H1 (cell line): ENCODE measurements at regions not wholly inside any gene's neighbourhood (a gene's known extent, or its start where the extent isn't known, plus 50 kb on each side); places are given as distances from the start of the nearest gene placed in this dataset.

Source experiments
- CTCF ChIA-PET: fragments of 300-600 bp; sonication (Branson Sonifier 250); formaldehyde crosslinking; loops from one replicate; lab custom pipeline; 2021; ENCODE audit not compliant: partially characterized antibody; lab: Charles Lee
- POLR2A ChIA-PET: fragments of 300-600 bp; sonication (Branson Sonifier 250); formaldehyde crosslinking; loops from one replicate; lab custom pipeline; 2021; ENCODE audit warnings: inconsistent platforms; ENCODE audit not compliant: partially characterized antibody; lab: Charles Lee
- DNase-seq, 2 experiments: peaks; one replicate each; pipeline versions ENCODE4 v3.0.0 to v3.0.0-alpha.2; 2010 to 2022; ENCODE audit warnings: low spot score in 2 of 2, low read depth in 1 of 2, mixed read lengths in 1 of 2
- FAIRE-seq: peaks from 2 replicates; lab custom pipeline; 2011; peaks lifted over from hg19 to GRCh38; lab: Jason Lieb, UNC
- H2AFZ ChIP-seq: 2 replicates; pipeline ENCODE4 v1.8.1; 2012; ENCODE audit warnings: low read length, inconsistent platforms
- H2AK5ac ChIP-seq: 2 replicates; pipeline ENCODE4 v1.6.1; 2013; ENCODE audit warnings: low read depth, low read length
- H2BK120ac ChIP-seq: replicated peaks from 2 replicates; pipeline ENCODE3; 2013; ENCODE audit warnings: low read depth, low read length, inconsistent platforms
- H2BK12ac ChIP-seq: 2 replicates; pipeline ENCODE4 v1.6.1; 2013; ENCODE audit warnings: low read depth, low read length
- H2BK15ac ChIP-seq: 2 replicates; pipeline ENCODE4 v1.6.1; 2013; ENCODE audit warnings: low read length
- H2BK20ac ChIP-seq: 2 replicates; pipeline ENCODE4 v1.6.1; 2013; ENCODE audit warnings: low read length
- H2BK5ac ChIP-seq: 2 replicates; pipeline ENCODE4 v1.6.1; 2013; ENCODE audit warnings: low read depth, low read length
- H3K14ac ChIP-seq: 2 replicates; pipeline ENCODE4 v1.6.1; 2013; ENCODE audit warnings: inconsistent platforms; ENCODE audit not compliant: insufficient read length
- H3K18ac ChIP-seq: 2 replicates; pipeline ENCODE4 v1.6.1; 2013; ENCODE audit warnings: low read length; ENCODE audit errors: extremely low read depth
- H3K23ac ChIP-seq: 2 replicates; pipeline ENCODE4 v1.6.1; 2013; ENCODE audit warnings: inconsistent platforms; ENCODE audit not compliant: insufficient read length
- H3K23me2 ChIP-seq: 2 replicates; pipeline ENCODE4 v1.6.1; 2013; ENCODE audit warnings: low read depth, low read length
- H3K27ac ChIP-seq: 2 replicates; pipeline ENCODE4 v1.6.1; 2011; ENCODE audit warnings: low read depth, low read length, inconsistent platforms
- H3K27me3 ChIP-seq, 4 experiments: replicated peaks in 1 of 4; 1 replicate in 1 of 4; 2 replicates in 3 of 4; pipeline versions ENCODE4 v1.6.1 to v1.8.1; 2011 to 2013; ENCODE audit warnings: low read length in 3 of 4, mild to moderate bottlenecking in 3 of 4, inconsistent platforms in 2 of 4, mixed read lengths in 2 of 4, moderate library complexity in 1 of 4; ENCODE audit not compliant: control insufficient read depth in 3 of 4, insufficient read depth in 3 of 4; ENCODE audit errors: extremely low read depth in 1 of 4
- H3K36me3 ChIP-seq, 4 experiments: 2 replicates each; pipeline versions ENCODE4 v1.6.1 to v1.8.1; 2011 to 2013; ENCODE audit warnings: mild to moderate bottlenecking in 4 of 4, low read length in 3 of 4, moderate library complexity in 2 of 4, control low read depth in 1 of 4, inconsistent platforms in 1 of 4; ENCODE audit not compliant: insufficient read depth in 4 of 4, control insufficient read depth in 2 of 4
- H3K4ac ChIP-seq: replicated peaks from 2 replicates; pipeline ENCODE3; 2013; ENCODE audit warnings: low read length, low read depth, mixed read lengths, inconsistent platforms; ENCODE audit not compliant: insufficient read length
- H3K4me1 ChIP-seq, 4 experiments: replicated peaks in 1 of 4; 1 replicate in 1 of 4; 2 replicates in 3 of 4; pipeline versions ENCODE4 v1.6.1 to v1.8.1; 2011 to 2013; ENCODE audit warnings: low read length in 3 of 4, inconsistent platforms in 2 of 4, mixed read lengths in 1 of 4; ENCODE audit not compliant: insufficient read depth in 4 of 4, control insufficient read depth in 3 of 4
- H3K4me2 ChIP-seq, 2 experiments: 2 replicates each; pipeline versions ENCODE4 v1.6.1 to v1.8.1; 2011 to 2013; ENCODE audit warnings: low read depth in 2 of 2, low read length in 2 of 2, control low read depth in 1 of 2, inconsistent platforms in 1 of 2, mild to moderate bottlenecking in 1 of 2; ENCODE audit not compliant: insufficient read depth in 1 of 2
- H3K4me3 ChIP-seq, 4 experiments: fragments of 200-600, 300-600 bp in 1 of 4; sonication (generic), shearing (Covaris generic), sonication (Bioruptor Twin) in 1 of 4; 2 replicates each; pipeline versions ENCODE4 v1.5.1 to v1.8.1; 2011 to 2016; ENCODE audit warnings: low read length in 4 of 4, low read depth in 3 of 4, control low read depth in 2 of 4, inconsistent platforms in 2 of 4, mild to moderate bottlenecking in 2 of 4, mixed read lengths in 1 of 4, moderate library complexity in 1 of 4; ENCODE audit not compliant: insufficient read depth in 2 of 4; ENCODE audit errors: extremely low read depth in 1 of 4
- H3K56ac ChIP-seq: replicated peaks from 2 replicates; pipeline ENCODE3; 2013; ENCODE audit warnings: low read depth, mild to moderate bottlenecking, mixed read lengths, low read length, inconsistent platforms; ENCODE audit not compliant: insufficient read length
- H3K79me1 ChIP-seq: 2 replicates; pipeline ENCODE4 v1.6.1; 2013; ENCODE audit warnings: low read depth, low read length, control low read depth
- H3K79me2 ChIP-seq, 2 experiments: 2 replicates each; pipeline versions ENCODE4 v1.6.1 to v1.8.1; 2012 to 2013; ENCODE audit warnings: low read length in 2 of 2, mild to moderate bottlenecking in 2 of 2, inconsistent platforms in 1 of 2; ENCODE audit not compliant: insufficient read depth in 2 of 2, control insufficient read depth in 1 of 2
- H3K9ac ChIP-seq, 4 experiments: replicated peaks in 1 of 4; 1 replicate in 1 of 4; 2 replicates in 3 of 4; pipeline versions ENCODE4 v1.6.1 to v1.8.1; 2011 to 2013; ENCODE audit warnings: low read depth in 3 of 4, low read length in 3 of 4, control low read depth in 2 of 4, mild to moderate bottlenecking in 2 of 4, moderate library complexity in 2 of 4, inconsistent platforms in 1 of 4; ENCODE audit errors: extremely low read depth in 1 of 4
- H3K9me3 ChIP-seq, 2 experiments: 2 replicates each; pipeline versions ENCODE4 v1.6.1 to v1.8.1; 2012 to 2013; ENCODE audit warnings: mild to moderate bottlenecking in 2 of 2, moderate library complexity in 2 of 2, control low read depth in 1 of 2, inconsistent platforms in 1 of 2, low read depth in 1 of 2, low read length in 1 of 2, mixed read lengths in 1 of 2; ENCODE audit not compliant: insufficient read depth in 2 of 2
- H4K20me1 ChIP-seq, 2 experiments: replicated peaks in 1 of 2; 2 replicates each; pipeline versions ENCODE3 to v1.8.1; 2011 to 2013; ENCODE audit warnings: inconsistent platforms in 2 of 2, low read length in 2 of 2, mild to moderate bottlenecking in 1 of 2; ENCODE audit not compliant: insufficient read depth in 2 of 2, control insufficient read depth in 1 of 2
- H4K5ac ChIP-seq: 2 replicates; pipeline ENCODE4 v1.6.1; 2013; ENCODE audit warnings: low read length, low read depth, mixed read lengths, inconsistent platforms; ENCODE audit not compliant: insufficient read length
- H4K8ac ChIP-seq: 2 replicates; pipeline ENCODE4 v1.8.0; 2013; ENCODE audit warnings: mild to moderate bottlenecking, moderate library complexity, low read length, inconsistent platforms; ENCODE audit not compliant: insufficient read depth; ENCODE audit errors: extremely low read depth
- H4K91ac ChIP-seq: replicated peaks from 2 replicates; pipeline ENCODE3; 2013; ENCODE audit warnings: low read length, mixed read lengths, inconsistent platforms; ENCODE audit not compliant: insufficient read length
- ATF2 ChIP-seq: IDR thresholded peaks from 2 replicates; pipeline ENCODE4 v1.6.1; 2012; ENCODE audit warnings: low read length, inconsistent platforms
- CBX5 ChIP-seq: fragments of 300-800, 300-1000 bp; sonication (generic); IDR thresholded peaks from 2 replicates; pipeline ENCODE4 v1.7.1; 2016; ENCODE audit warnings: antibody characterized with exemption, low read length, low read depth
- CTBP2 ChIP-seq: IDR thresholded peaks from 2 replicates; pipeline ENCODE4 v1.7.0; 2011; ENCODE audit warnings: borderline replicate concordance, mild to moderate bottlenecking, moderate library complexity, mixed read lengths, low read length; ENCODE audit not compliant: insufficient read depth, insufficient read length
- CTCF ChIP-seq, 3 experiments: IDR thresholded peaks; 1 replicate in 2 of 3; 2 replicates in 1 of 3; pipeline versions ENCODE4 v1.5.1 to v1.6.1; 2011; ENCODE audit warnings: low read length in 3 of 3, mild to moderate bottlenecking in 3 of 3, inconsistent platforms in 2 of 3, low read depth in 1 of 3, moderate library complexity in 1 of 3; ENCODE audit not compliant: insufficient read depth in 1 of 3; ENCODE audit errors: control extremely low read depth in 1 of 3
- RFX5 ChIP-seq: IDR thresholded peaks from 2 replicates; pipeline ENCODE4 v1.6.1; 2011; ENCODE audit warnings: low read depth, low read length, improper control_type of control experiment, borderline replicate concordance
- SAP30 ChIP-seq: fragments of 300-600 bp; sonication (generic); IDR thresholded peaks from 2 replicates; pipeline ENCODE4 v1.7.1; 2012; ENCODE audit warnings: low read length, moderate library complexity, mild to moderate bottlenecking, inconsistent platforms; ENCODE audit not compliant: insufficient read depth, insufficient replicate concordance
- SRF ChIP-seq: IDR thresholded peaks from 2 replicates; pipeline ENCODE4 v1.6.1; 2011; ENCODE audit warnings: mild to moderate bottlenecking, low read depth, low read length, moderate library complexity
- TAF7 ChIP-seq: optimal IDR thresholded peaks from 2 replicates; pipeline ENCODE3; 2011; ENCODE audit warnings: low read depth, mild to moderate bottlenecking, inconsistent platforms, low read length, moderate library complexity, borderline replicate concordance
- TEAD4 ChIP-seq: IDR thresholded peaks from 2 replicates; pipeline ENCODE4 v1.6.1; 2012; ENCODE audit warnings: low read depth, low read length, inconsistent platforms, mixed read lengths
- ZNF274 ChIP-seq: IDR thresholded peaks from 2 replicates; pipeline ENCODE4 v1.7.0; 2012; ENCODE audit warnings: low read length, borderline replicate concordance; ENCODE audit errors: extremely low read depth
- WGBS, 2 experiments: shearing (Covaris generic) in 1 of 2; methylation state at CpG; one replicate each; pipeline versions ENCODE4 v1.1.6 to v1.1.7; 2013 to 2015; ENCODE audit warnings: low lambda C conversion rate in 2 of 2, mixed read lengths in 2 of 2, inconsistent platforms in 1 of 2, low coverage in 1 of 2, missing lambda C conversion rate in 1 of 2; ENCODE audit not compliant: insufficient replicate concordance in 2 of 2, insufficient coverage in 1 of 2, insufficient read length in 1 of 2; ENCODE audit errors: extremely low coverage in 1 of 2, missing lambda C conversion rate in 1 of 2; 5-methylcytosine and 5-hydroxymethylcytosine counted together

DNA sequence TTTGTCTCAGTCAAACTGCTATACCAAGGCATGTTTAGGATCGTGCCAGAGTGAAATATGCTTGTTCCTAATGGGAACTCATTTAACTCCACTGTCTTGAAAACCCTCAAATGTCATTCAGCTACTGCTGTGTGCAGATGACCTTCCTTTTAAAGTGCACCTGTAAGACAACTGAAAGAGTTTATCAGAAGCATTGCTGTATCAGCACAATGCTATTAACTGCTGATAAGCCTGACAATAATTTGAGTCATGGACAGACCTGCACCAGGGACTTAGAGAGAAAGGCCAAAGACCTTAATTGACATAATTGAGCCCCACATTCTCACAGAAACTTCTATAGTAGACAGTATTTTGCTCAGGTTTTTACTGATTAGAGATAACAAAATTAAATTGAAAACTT lies 557.9 kb downstream of the DIPK2A start:
- no peak overlapping the region for H3K18ac ChIP-seq
- no peak overlapping the region for H3K9ac ChIP-seq
- no peak for FAIRE-seq
- no peak overlapping the region for H4K5ac ChIP-seq
- no peak overlapping the region for H2BK15ac ChIP-seq
- H2AFZ ChIP-seq = no peak overlapping the region
- H3K27ac ChIP-seq = no peak overlapping the region
- H3K23ac ChIP-seq = no peak overlapping the region
- no peaks in the 10 kb centered on the region for H3K9me3 ChIP-seq
- H3K4me3 ChIP-seq = no peak overlapping the region
- TF ChIP-seq RFX5 = no peak
- TF ChIP-seq SRF = no peak
- no peak for TF ChIP-seq CTBP2
- no peak for TF ChIP-seq TEAD4
- TF ChIP-seq TAF7 = no peak
- no peak for TF ChIP-seq ATF2
- TF ChIP-seq CTCF (IDR thresholded peaks at IDR 0.05; ENCODE audit: control extremely low read depth in 1 of 3, insufficient read depth in 1 of 3, low read depth in 1 of 3, low read length in 3 of 3) = no peak
- TF ChIP-seq ZNF274 = no peak
- TF ChIP-seq CBX5 = no peak
- TF ChIP-seq SAP30 = no peak
- H3K79me1 ChIP-seq = no peaks in the 10 kb centered on the region
- no peak overlapping the region for H2BK20ac ChIP-seq
- H3K56ac ChIP-seq = no peak overlapping the region
- ChIA-PET CTCF (no interaction called here), POLR2A (no interaction called here)
- H3K4me1 ChIP-seq = no peaks in the 10 kb centered on the region
- DNase-seq = no peak
- no peaks in the 10 kb centered on the region for H4K20me1 ChIP-seq
- no peaks in the 10 kb centered on the region for H3K27me3 ChIP-seq
- no peak overlapping the region for H2BK5ac ChIP-seq
- H4K91ac ChIP-seq = no peak overlapping the region
- no peak overlapping the region for H2AK5ac ChIP-seq
- no peak overlapping the region for H2BK120ac ChIP-seq
- H4K8ac ChIP-seq = no peak overlapping the region
- no peak overlapping the region for H3K14ac ChIP-seq
- 95% methylated on average over 1 of the region's 1 CpG; no CpG with 5 or more reads in 1 of the 2 experiments for WGBS, 2 experiments
- H3K4ac ChIP-seq = no peak overlapping the region
- no peak overlapping the region for H3K4me2 ChIP-seq
- no peaks in the 10 kb centered on the region for H3K36me3 ChIP-seq
- H2BK12ac ChIP-seq = no peak overlapping the region
- H3K23me2 ChIP-seq = no peaks in the 10 kb centered on the region
- no peaks in the 10 kb centered on the region for H3K79me2 ChIP-seq
